Liver (tissue), 2 donors: ENCODE measurements at regions not wholly inside any gene's neighbourhood (a gene's known extent, or its start where the extent isn't known, plus 50 kb on each side); places are given as distances from the start of the nearest gene placed in this dataset.

Source experiments
- CTCF ChIP-seq: fragments of 150-350 bp; IDR thresholded peaks from 2 replicates; pipeline ENCODE4 v1.5.1; 2017; ENCODE audit warnings: improper control_type of control experiment, low read depth, low read length; ENCODE audit not compliant: missing input control
- FOXA1 ChIP-seq: IDR thresholded peaks from 2 replicates; pipeline ENCODE4 v1.6.1; 2016; ENCODE audit warnings: antibody characterized with exemption
- MAX ChIP-seq: IDR thresholded peaks from 2 replicates; pipeline ENCODE4 v1.6.1; 2016; ENCODE audit warnings: antibody characterized with exemption
- YY1 ChIP-seq: IDR thresholded peaks from 2 replicates; pipeline ENCODE4 v1.6.1; 2016; ENCODE audit warnings: antibody characterized with exemption, mild to moderate bottlenecking
- TF ChIP-seq, protein P1 (sequence below): IDR thresholded peaks from 2 replicates; pipeline ENCODE4 v1.6.1; 2016; ENCODE audit warnings: antibody characterized with exemption, mild to moderate bottlenecking
- donor health status: healthy.

DNA sequence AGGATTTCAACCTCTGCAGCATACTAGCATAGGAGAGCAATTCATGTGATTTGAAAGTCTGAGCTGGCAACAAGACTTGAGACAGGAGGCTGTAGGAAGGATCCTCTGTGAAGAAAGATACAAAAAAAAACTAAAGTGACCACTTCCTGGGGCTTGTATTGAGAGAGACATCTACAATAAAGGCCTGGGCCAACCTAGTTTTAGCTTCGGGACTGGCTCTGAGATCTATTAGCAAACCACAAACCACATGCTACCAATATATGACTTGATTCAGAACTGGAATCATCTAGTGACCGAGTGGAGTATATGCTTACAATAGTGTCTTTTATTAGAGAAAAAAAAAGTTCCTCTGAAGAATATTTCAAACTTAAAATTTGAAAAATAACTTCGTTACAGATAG lies 1448.9 kb upstream of the CDH6 start:
- TF ChIP-seq MAX: no peak
- TF ChIP-seq, protein P1, sequence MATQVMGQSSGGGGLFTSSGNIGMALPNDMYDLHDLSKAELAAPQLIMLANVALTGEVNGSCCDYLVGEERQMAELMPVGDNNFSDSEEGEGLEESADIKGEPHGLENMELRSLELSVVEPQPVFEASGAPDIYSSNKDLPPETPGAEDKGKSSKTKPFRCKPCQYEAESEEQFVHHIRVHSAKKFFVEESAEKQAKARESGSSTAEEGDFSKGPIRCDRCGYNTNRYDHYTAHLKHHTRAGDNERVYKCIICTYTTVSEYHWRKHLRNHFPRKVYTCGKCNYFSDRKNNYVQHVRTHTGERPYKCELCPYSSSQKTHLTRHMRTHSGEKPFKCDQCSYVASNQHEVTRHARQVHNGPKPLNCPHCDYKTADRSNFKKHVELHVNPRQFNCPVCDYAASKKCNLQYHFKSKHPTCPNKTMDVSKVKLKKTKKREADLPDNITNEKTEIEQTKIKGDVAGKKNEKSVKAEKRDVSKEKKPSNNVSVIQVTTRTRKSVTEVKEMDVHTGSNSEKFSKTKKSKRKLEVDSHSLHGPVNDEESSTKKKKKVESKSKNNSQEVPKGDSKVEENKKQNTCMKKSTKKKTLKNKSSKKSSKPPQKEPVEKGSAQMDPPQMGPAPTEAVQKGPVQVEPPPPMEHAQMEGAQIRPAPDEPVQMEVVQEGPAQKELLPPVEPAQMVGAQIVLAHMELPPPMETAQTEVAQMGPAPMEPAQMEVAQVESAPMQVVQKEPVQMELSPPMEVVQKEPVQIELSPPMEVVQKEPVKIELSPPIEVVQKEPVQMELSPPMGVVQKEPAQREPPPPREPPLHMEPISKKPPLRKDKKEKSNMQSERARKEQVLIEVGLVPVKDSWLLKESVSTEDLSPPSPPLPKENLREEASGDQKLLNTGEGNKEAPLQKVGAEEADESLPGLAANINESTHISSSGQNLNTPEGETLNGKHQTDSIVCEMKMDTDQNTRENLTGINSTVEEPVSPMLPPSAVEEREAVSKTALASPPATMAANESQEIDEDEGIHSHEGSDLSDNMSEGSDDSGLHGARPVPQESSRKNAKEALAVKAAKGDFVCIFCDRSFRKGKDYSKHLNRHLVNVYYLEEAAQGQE: no peak
- TF ChIP-seq CTCF: no peak
- no peak for TF ChIP-seq YY1
- no peak for TF ChIP-seq FOXA1
